DND-41 (cell line): ENCODE measurements at regions not wholly inside any gene's neighbourhood (a gene's known extent, or its start where the extent isn't known, plus 50 kb on each side); places are given as distances from the start of the nearest gene placed in this dataset.

Experiments used
- ATAC-seq: fragments of 200-7000 bp; cut with Tn5 transposase; 3 replicates; pipeline ENCODE4 v1.9.1; 2021; ENCODE audit warnings: low read depth; ENCODE audit not compliant: insufficient read depth
- DNase-seq: peaks from one replicate; pipeline ENCODE4 v3.0.0-alpha.2; 2020
- H2AFZ ChIP-seq: 2 replicates; pipeline ENCODE4 v1.6.0; 2012; ENCODE audit warnings: low read depth, low read length
- H3K27ac ChIP-seq: 2 replicates; pipeline ENCODE4 v1.5.1; 2012; ENCODE audit warnings: low read length, inconsistent platforms
- H3K27me3 ChIP-seq: fragments of 200-600 bp; sonication (generic); 2 replicates; pipeline ENCODE4 v1.6.0; 2012; ENCODE audit warnings: low read length, mild to moderate bottlenecking, inconsistent platforms; ENCODE audit not compliant: insufficient read depth, poor library complexity
- H3K36me3 ChIP-seq: 2 replicates; pipeline ENCODE4 v1.5.1; 2012; ENCODE audit warnings: low read length, inconsistent platforms; ENCODE audit not compliant: insufficient read depth
- H3K4me1 ChIP-seq: 2 replicates; pipeline ENCODE4 v1.5.1; 2012; ENCODE audit warnings: mild to moderate bottlenecking, low read length; ENCODE audit not compliant: insufficient read depth
- H3K4me2 ChIP-seq: 2 replicates; pipeline ENCODE4 v1.6.0; 2012; ENCODE audit warnings: mild to moderate bottlenecking, moderate library complexity, low read length, inconsistent platforms; ENCODE audit not compliant: insufficient read depth
- H3K4me3 ChIP-seq, 2 experiments: fragments of 200-600 bp in 1 of 2; shearing (Covaris generic) in 1 of 2; 2 replicates each; pipeline ENCODE4 v1.5.1; 2012 to 2016; ENCODE audit warnings: inconsistent platforms in 2 of 2, low read length in 2 of 2, mild to moderate bottlenecking in 2 of 2, low read depth in 1 of 2, moderate library complexity in 1 of 2
- H3K79me2 ChIP-seq: 2 replicates; pipeline ENCODE4 v1.6.0; 2012; ENCODE audit warnings: low read length, inconsistent platforms; ENCODE audit not compliant: insufficient read depth
- H3K9ac ChIP-seq: 2 replicates; pipeline ENCODE4 v1.6.0; 2012; ENCODE audit warnings: low read depth, mild to moderate bottlenecking, inconsistent platforms, low read length, moderate library complexity
- H3K9me3 ChIP-seq: 2 replicates; pipeline ENCODE4 v1.5.1; 2012; ENCODE audit warnings: low read length, moderate library complexity, mild to moderate bottlenecking, inconsistent platforms; ENCODE audit not compliant: insufficient read depth, severe bottlenecking
- H4K20me1 ChIP-seq: 2 replicates; pipeline ENCODE4 v1.6.0; 2012; ENCODE audit warnings: low read length; ENCODE audit not compliant: insufficient read depth
- CTCF ChIP-seq: IDR thresholded peaks from 2 replicates; pipeline ENCODE4 v1.5.1; 2012; ENCODE audit warnings: borderline replicate concordance, low read length, moderate library complexity, mild to moderate bottlenecking; ENCODE audit not compliant: poor library complexity, severe bottlenecking; ENCODE audit errors: extremely low read depth
- EZH2 ChIP-seq: IDR thresholded peaks from 3 replicates; pipeline ENCODE4 v1.6.1; 2012; ENCODE audit warnings: borderline replicate concordance, low read depth, mild to moderate bottlenecking, moderate library complexity, low read length, inconsistent platforms; ENCODE audit not compliant: severe bottlenecking

GRCh38 chr4:38364383-38364963 is 299.5 kb upstream of the KLF3 start:
- Histone ChIP-seq H3K79me2 (no peaks in the 10 kb centered on the region), H3K36me3 (no peaks in the 10 kb centered on the region), H4K20me1 (no peaks in the 10 kb centered on the region), H3K9ac (no peak overlapping the region), H2AFZ (no peak overlapping the region), H3K9me3 (no peaks in the 10 kb centered on the region), H3K27ac (no peak overlapping the region), H3K27me3 (no peaks in the 10 kb centered on the region), H3K4me1 (no peaks in the 10 kb centered on the region), H3K4me3 (no peak overlapping the region), H3K4me2 (no peak overlapping the region)
- DNase-seq (no peak), ATAC-seq (no peak)
- no peak for TF ChIP-seq EZH2
- TF ChIP-seq CTCF: no peak

GRCh38 chr4:38365261-38365660 is 298.7 kb upstream of the KLF3 start:
- no peak for DNase-seq
- H3K4me1 ChIP-seq: no peaks in the 10 kb centered on the region
- no peak overlapping the region for H3K4me3 ChIP-seq
- no peaks in the 10 kb centered on the region for H3K27me3 ChIP-seq
- ATAC-seq: no peak
- H3K79me2 ChIP-seq: no peaks in the 10 kb centered on the region
- H4K20me1 ChIP-seq: no peaks in the 10 kb centered on the region
- no peak overlapping the region for H2AFZ ChIP-seq
- H3K4me2 ChIP-seq: no peak overlapping the region
- no peak overlapping the region for H3K27ac ChIP-seq
- H3K9ac ChIP-seq: no peak overlapping the region
- no peak for TF ChIP-seq CTCF
- TF ChIP-seq EZH2: no peak
- no peaks in the 10 kb centered on the region for H3K9me3 ChIP-seq
- no peaks in the 10 kb centered on the region for H3K36me3 ChIP-seq

DNA sequence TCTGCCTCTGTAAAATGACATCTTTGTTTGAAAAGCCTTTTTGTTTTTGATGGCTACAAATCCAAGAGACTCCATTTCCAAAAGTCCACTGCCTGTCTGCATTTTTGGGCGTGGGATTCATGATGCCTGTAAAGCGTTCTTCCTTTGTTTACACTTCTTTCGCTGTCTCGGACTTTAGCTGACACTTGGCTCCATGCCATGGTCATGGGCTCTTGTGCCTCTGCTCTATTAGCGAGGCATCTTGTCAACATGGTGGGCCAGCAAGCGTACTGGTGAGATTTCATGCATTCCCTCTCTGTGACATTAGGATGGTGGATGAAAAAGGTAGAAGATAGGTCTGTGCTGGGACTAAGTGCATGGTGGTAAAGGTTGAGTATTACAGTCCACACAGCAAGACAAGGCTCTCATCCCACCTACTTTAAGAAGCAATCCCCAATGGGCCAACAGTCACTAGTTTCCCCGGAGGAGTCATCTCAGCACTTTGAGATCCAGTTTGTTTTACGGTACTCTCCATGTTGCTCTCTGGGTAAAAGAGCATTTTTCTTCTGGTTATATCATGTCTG is 298.2 kb upstream of the KLF3 start:
- Histone ChIP-seq H3K4me1 (no peaks in the 10 kb centered on the region), H3K9me3 (no peaks in the 10 kb centered on the region), H3K4me2 (no peak overlapping the region), H3K9ac (no peak overlapping the region), H3K4me3 (no peak overlapping the region), H2AFZ (no peak overlapping the region), H3K27me3 (no peaks in the 10 kb centered on the region), H3K27ac (no peak overlapping the region), H3K79me2 (no peaks in the 10 kb centered on the region), H4K20me1 (no peaks in the 10 kb centered on the region), H3K36me3 (no peaks in the 10 kb centered on the region)
- TF ChIP-seq EZH2 (no peak), CTCF (no peak)
- ATAC-seq: no peak
- no peak for DNase-seq

GRCh38 chr4:38366456-38366855 is 297.5 kb upstream of the KLF3 start:
- no peak for ATAC-seq
- no peak overlapping the region for H3K27ac ChIP-seq
- H3K79me2 ChIP-seq: no peaks in the 10 kb centered on the region
- H3K4me2 ChIP-seq: no peak overlapping the region
- no peak overlapping the region for H3K4me3 ChIP-seq
- no peak for DNase-seq
- H3K9me3 ChIP-seq: no peaks in the 10 kb centered on the region
- H3K27me3 ChIP-seq: no peaks in the 10 kb centered on the region
- H3K36me3 ChIP-seq: no peaks in the 10 kb centered on the region
- no peak overlapping the region for H3K9ac ChIP-seq
- no peaks in the 10 kb centered on the region for H4K20me1 ChIP-seq
- H2AFZ ChIP-seq: no peak overlapping the region
- H3K4me1 ChIP-seq: no peaks in the 10 kb centered on the region
- TF ChIP-seq EZH2 (no peak), CTCF (no peak)
